Muscle of leg (tissue), 3 donors: ENCODE measurements at regions not wholly inside any gene's neighbourhood (a gene's known extent, or its start where the extent isn't known, plus 50 kb on each side); places are given as distances from the start of the nearest gene placed in this dataset.

Experiments used
- DNase-seq: peaks from one replicate; pipeline ENCODE4 v3.0.0; 2013
- H3K27ac ChIP-seq: one replicate; pipeline ENCODE4 v1.5.1; 2013; ENCODE audit warnings: mild to moderate bottlenecking, low read length, control low read depth
- H3K27me3 ChIP-seq: one replicate; pipeline ENCODE4 v1.6.1; 2013; ENCODE audit warnings: low read length; ENCODE audit not compliant: control insufficient read depth, insufficient read depth
- H3K36me3 ChIP-seq: one replicate; pipeline ENCODE4 v1.6.1; 2013; ENCODE audit warnings: low read length; ENCODE audit not compliant: control insufficient read depth, insufficient read depth
- H3K4me1 ChIP-seq: one replicate; pipeline ENCODE4 v1.6.1; 2013; ENCODE audit warnings: low read length; ENCODE audit not compliant: control insufficient read depth, insufficient read depth
- H3K4me3 ChIP-seq: one replicate; pipeline ENCODE4 v1.5.1; 2013; ENCODE audit warnings: low read length, control low read depth
- H3K9me3 ChIP-seq: replicated peaks from 2 replicates; pipeline ENCODE4 v1.6.1; 2013; ENCODE audit warnings: low read depth, low read length; ENCODE audit not compliant: control insufficient read depth
- WGBS: methylation state at CpG from one replicate; pipeline ENCODE4 v1.1.5; 2013; ENCODE audit warnings: missing lambda C conversion rate; ENCODE audit not compliant: insufficient coverage; 5-methylcytosine and 5-hydroxymethylcytosine counted together

GRCh38 chr7:33661430-33662160 lies 243.7 kb upstream of the BMPER start:
- H3K36me3 ChIP-seq: no peaks in the 10 kb centered on the region
- H3K27me3 ChIP-seq: no peaks in the 10 kb centered on the region
- DNase-seq: no peak
- no CpG with 5 or more reads among the region's 7 CpGs for WGBS
- H3K4me3 ChIP-seq: no peak overlapping the region
- no peak overlapping the region for H3K27ac ChIP-seq
- no peaks in the 10 kb centered on the region for H3K4me1 ChIP-seq
- no peaks in the 10 kb centered on the region for H3K9me3 ChIP-seq

GRCh38 chr7:33666531-33666930 lies 238.8 kb upstream of the BMPER start:
- no peaks in the 10 kb centered on the region for H3K27me3 ChIP-seq
- no peak for DNase-seq
- no peak overlapping the region for H3K27ac ChIP-seq
- no peaks in the 10 kb centered on the region for H3K9me3 ChIP-seq
- H3K4me3 ChIP-seq: no peak overlapping the region
- no peaks in the 10 kb centered on the region for H3K36me3 ChIP-seq
- no peaks in the 10 kb centered on the region for H3K4me1 ChIP-seq

- Histone ChIP-seq H3K36me3 (no peaks in the 10 kb centered on the region), H3K27ac (no peak overlapping the region), H3K9me3 (no peaks in the 10 kb centered on the region), H3K27me3 (no peaks in the 10 kb centered on the region), H3K4me1 (no peaks in the 10 kb centered on the region), H3K4me3 (no peak overlapping the region)
- DNase-seq: peak; percentile 33
These were observed 238.1 kb upstream of the BMPER start for GRCh38 chr7:33667196-33667595.

- no peak overlapping the region for H3K27ac ChIP-seq
- DNase-seq: no peak
- no peaks in the 10 kb centered on the region for H3K36me3 ChIP-seq
- 64% methylated on average over 2 of the region's 5 CpGs for WGBS
- no peaks in the 10 kb centered on the region for H3K9me3 ChIP-seq
- H3K27me3 ChIP-seq: no peaks in the 10 kb centered on the region
- H3K4me3 ChIP-seq: no peak overlapping the region
- H3K4me1 ChIP-seq: no peaks in the 10 kb centered on the region
These were observed 236.1 kb upstream of the BMPER start for GRCh38 chr7:33669251-33669670.

- Histone ChIP-seq H3K4me1 (no peaks in the 10 kb centered on the region), H3K36me3 (no peaks in the 10 kb centered on the region), H3K27ac (no peak overlapping the region), H3K9me3 (no peaks in the 10 kb centered on the region), H3K27me3 (no peaks in the 10 kb centered on the region), H3K4me3 (no peak overlapping the region)
- DNase-seq: no peak
- WGBS: no CpG with 5 or more reads among the region's 3 CpGs
These were observed 233.6 kb upstream of the BMPER start for GRCh38 chr7:33671531-33672262.

- no peaks in the 10 kb centered on the region for H3K36me3 ChIP-seq
- no peak overlapping the region for H3K27ac ChIP-seq
- no peaks in the 10 kb centered on the region for H3K9me3 ChIP-seq
- 100% methylated on average over 1 of the region's 4 CpGs for WGBS
- no peak for DNase-seq
- H3K4me1 ChIP-seq: no peaks in the 10 kb centered on the region
- H3K4me3 ChIP-seq: no peak overlapping the region
- no peaks in the 10 kb centered on the region for H3K27me3 ChIP-seq
These were observed 232.2 kb upstream of the BMPER start for GRCh38 chr7:33673029-33673700.

GRCh38 chr7:33674804-33675411 lies 230.4 kb upstream of the BMPER start:
- 40% methylated on average over 1 of the region's 4 CpGs for WGBS
- DNase-seq: no peak
- H3K4me3 ChIP-seq: no peak overlapping the region
- no peak overlapping the region for H3K27ac ChIP-seq
- no peaks in the 10 kb centered on the region for H3K4me1 ChIP-seq
- H3K27me3 ChIP-seq: no peaks in the 10 kb centered on the region
- H3K9me3 ChIP-seq: peaks cover 4% of the 10 kb centered on the region
- no peaks in the 10 kb centered on the region for H3K36me3 ChIP-seq

GRCh38 chr7:33677556-33677955 lies 227.8 kb upstream of the BMPER start:
- Histone ChIP-seq H3K9me3 (peaks cover 8% of the 10 kb centered on the region), H3K36me3 (no peaks in the 10 kb centered on the region), H3K27ac (no peak overlapping the region), H3K4me1 (no peaks in the 10 kb centered on the region), H3K27me3 (no peaks in the 10 kb centered on the region), H3K4me3 (no peak overlapping the region)
- no peak for DNase-seq
- WGBS: no CpG with 5 or more reads among the region's 4 CpGs

GRCh38 chr7:33678569-33679335 lies 226.6 kb upstream of the BMPER start:
- DNase-seq: no peak
- H3K4me3 ChIP-seq: no peak overlapping the region
- peaks cover 8% of the 10 kb centered on the region for H3K9me3 ChIP-seq
- whole genome bisulfite sequencing: no CpG with 5 or more reads among the region's 2 CpGs
- no peaks in the 10 kb centered on the region for H3K36me3 ChIP-seq
- H3K27ac ChIP-seq: no peak overlapping the region
- no peaks in the 10 kb centered on the region for H3K4me1 ChIP-seq
- no peaks in the 10 kb centered on the region for H3K27me3 ChIP-seq
